Thyroid gland (tissue), 4 donors: ENCODE measurements at regions not wholly inside any gene's neighbourhood (a gene's known extent, or its start where the extent isn't known, plus 50 kb on each side); places are given as distances from the start of the nearest gene placed in this dataset.

ENCODE experiments used
- POLR2A ChIP-seq, 2 donors: fragments of 450-650 bp; IDR thresholded peaks; one replicate each; pipeline ENCODE4 v1.6.1; 2017; ENCODE audit warnings: antibody characterized with exemption in 2 of 2, mild to moderate bottlenecking in 2 of 2, moderate library complexity in 1 of 2
- TF ChIP-seq, protein P1 (sequence below), 6 experiments: fragments of 200-600 bp in 3 of 6; fragments of 450-650 bp in 3 of 6; sonication (generic) in 3 of 6; IDR thresholded peaks; one replicate each; pipeline ENCODE4 v1.5.1; 2016 to 2019; ENCODE audit warnings: antibody characterized with exemption in 6 of 6, mild to moderate bottlenecking in 2 of 6, inconsistent platforms in 1 of 6, moderate library complexity in 1 of 6

DNA sequence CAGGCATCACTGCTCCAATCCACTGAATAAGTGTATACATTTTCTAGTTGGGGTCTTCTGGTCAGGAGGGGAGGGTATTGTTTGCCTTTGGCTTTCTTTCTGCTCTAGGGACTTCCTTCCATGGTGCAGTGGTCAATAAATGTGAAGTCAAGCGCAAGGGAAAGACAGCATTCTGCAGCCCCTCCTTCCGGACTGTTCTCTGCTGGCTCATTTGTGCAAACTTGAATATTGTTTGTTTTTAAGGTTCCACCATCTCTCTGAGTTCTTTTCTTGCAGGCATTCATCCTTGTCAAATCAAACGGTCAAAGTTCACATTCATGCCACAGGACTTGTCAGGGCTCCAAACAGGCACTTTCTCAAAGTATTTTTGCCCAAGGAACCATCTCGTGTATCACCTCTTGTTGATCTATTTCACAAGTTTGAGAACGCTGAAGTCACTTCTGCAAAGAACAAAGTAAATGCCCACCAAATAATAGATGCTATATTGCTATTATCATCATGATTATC lies 205.6 kb upstream of the KAZN start:
- TF ChIP-seq, protein P1, sequence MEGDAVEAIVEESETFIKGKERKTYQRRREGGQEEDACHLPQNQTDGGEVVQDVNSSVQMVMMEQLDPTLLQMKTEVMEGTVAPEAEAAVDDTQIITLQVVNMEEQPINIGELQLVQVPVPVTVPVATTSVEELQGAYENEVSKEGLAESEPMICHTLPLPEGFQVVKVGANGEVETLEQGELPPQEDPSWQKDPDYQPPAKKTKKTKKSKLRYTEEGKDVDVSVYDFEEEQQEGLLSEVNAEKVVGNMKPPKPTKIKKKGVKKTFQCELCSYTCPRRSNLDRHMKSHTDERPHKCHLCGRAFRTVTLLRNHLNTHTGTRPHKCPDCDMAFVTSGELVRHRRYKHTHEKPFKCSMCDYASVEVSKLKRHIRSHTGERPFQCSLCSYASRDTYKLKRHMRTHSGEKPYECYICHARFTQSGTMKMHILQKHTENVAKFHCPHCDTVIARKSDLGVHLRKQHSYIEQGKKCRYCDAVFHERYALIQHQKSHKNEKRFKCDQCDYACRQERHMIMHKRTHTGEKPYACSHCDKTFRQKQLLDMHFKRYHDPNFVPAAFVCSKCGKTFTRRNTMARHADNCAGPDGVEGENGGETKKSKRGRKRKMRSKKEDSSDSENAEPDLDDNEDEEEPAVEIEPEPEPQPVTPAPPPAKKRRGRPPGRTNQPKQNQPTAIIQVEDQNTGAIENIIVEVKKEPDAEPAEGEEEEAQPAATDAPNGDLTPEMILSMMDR (IDR thresholded peaks at IDR 0.05): no peak
- TF ChIP-seq POLR2A (IDR thresholded peaks at IDR 0.05): no peak
